Activated CD4-positive, alpha-beta T cell treated with anti-CD3 and anti-CD28 coated beads for 24 hours (primary cell): ENCODE measurements at regions not wholly inside any gene's neighbourhood (a gene's known extent, or its start where the extent isn't known, plus 50 kb on each side); places are given as distances from the start of the nearest gene placed in this dataset.
"Not testable (repeated sequence)": the region's sequence is repeated elsewhere in the genome, so short reads cannot be mapped to it uniquely, and the experiment has no call there.

Experiments used
- DNase-seq, 2 donors: peaks; one replicate each; pipeline ENCODE4 v3.0.0-alpha.2; 2020; ENCODE audit warnings: low read depth in 2 of 2

DNA sequence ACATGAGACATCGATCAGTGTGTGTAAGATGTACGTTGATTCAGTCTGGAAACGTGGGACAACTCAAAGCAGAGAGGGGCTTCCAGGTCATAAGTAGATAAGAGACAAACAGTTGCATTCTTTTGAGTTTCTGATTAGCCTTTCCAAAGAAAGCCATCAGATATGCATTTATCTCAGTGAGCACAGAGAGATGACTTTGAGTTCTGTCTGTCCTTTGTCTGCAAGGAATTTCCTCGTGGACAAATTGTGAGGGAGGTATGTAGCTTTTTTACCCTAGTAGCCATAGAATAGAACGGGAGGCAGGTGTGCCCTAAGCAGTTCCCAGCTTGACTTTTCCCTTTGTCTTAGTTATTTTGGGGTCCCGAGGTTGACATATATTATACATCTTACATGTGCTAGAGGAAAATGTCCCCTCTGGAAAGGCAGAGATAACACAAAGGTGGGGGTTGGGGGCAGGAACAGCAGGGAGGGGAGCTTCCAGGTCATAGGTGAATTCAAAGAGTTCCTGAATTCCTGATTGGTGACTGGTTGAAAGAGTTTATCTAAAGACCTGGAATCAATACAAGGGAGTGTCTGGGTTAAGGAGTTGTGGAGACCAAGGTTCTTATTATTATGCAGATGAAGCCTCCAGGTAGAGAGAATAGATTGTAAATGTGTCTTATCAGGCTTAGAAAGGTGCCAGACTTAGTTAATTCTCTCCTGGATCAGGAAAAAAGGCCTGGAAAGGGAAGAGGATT lies 237.0 kb downstream of the NFATC2 start:
- DNase-seq = no peak

DNA sequence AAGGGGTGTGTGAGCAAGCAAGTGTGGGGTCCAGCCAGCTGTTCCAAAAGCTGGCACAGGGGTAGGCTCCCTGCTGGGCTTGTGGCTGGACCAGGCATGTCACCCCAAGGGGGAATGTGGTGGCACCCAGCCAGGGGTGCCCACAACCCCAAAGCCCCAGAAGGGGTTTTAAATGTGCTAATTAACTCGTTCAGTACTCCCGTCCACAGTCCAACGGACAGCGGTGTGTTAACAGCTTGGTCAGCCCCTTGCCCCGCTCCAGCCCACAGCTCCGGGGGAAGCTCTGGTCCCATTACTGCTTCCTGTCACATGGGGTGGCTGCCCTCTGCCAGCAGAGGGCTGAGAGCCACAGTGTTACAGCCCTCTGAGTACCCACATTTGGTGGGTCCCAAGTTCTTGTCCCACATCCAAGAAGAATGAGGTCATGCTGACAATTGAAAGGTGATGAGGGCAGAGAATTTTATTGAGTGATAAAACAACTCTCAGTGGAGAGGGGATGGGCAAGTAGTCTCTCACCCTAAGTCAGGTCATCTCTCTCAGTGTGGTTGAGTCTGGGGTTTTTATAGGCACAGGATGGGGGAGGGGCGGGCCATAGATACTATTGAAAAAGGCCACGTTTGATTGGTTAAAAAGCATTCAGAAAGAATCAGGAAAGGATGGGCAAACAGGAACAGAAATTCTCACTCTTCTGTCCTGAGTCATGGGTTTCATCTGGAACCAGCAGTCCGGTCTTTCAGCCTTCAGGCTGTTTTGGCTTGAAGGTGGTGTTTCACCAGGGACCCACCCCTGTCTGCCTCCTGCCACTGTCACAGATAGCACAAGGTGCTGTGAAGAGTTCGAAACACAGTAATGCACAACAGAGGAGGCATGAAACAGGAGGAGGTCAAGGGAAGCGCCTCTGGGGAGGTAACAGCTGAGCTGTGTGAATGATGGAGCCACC lies 238.5 kb downstream of the NFATC2 start:
- no peak for DNase-seq

DNA sequence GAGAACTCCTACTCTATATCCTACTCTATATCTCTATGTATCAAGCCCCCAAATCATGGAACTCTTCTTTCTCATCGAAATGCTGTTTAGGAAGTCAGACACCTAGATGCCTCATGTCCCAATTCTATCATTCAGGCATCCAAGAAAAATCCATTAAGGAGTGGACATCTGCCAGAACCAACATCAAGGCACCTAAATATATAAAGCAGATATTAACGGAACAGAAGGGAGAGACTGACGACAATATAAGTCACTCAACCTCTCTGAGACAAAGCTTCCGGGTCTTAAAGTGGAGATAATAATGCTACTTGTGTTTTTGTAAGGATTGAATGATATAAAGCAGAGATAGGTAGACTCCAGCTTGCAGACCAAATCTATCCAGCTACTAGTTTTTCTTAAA lies 241.5 kb downstream of the NFATC2 start:
- no peak for DNase-seq

DNA sequence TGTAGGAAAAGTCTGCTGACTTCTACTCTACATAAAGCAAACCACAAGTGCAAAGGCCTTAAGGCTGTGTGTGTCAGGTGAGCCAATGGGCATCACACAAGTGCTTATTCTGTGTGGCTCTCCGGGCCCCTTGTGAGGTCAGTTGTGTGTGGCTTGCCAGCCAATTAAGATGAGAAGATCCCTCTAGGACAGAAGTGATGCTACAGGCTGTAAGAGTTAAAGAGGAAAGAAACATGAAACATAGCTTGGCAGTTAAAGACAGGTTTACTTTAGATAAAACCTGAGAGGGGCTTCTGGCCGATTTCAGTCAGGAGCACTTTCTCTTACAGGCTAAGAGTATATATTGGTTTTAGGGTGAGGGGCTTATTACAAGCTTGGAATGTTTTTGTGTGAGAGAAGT lies 242.4 kb downstream of the NFATC2 start:
- no peak for DNase-seq

DNA sequence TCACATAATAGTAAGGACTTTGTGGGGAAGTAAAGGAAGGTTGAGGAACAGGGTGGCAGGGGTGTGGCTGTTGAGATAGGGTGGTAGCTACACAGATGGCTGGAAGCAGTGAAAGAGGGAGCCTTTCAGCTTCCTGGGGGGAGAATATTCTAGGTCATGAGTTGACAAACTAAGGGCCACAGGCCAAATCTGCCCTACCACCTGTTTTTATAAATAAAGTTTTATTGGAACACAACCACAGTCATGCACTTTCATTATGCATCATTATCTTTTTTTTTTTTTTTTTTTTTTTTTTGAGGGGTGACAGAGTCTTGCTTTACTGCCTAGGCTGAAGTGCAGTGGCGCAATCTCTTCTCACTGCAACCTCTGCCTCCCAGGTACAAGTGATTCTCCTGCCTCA lies 243.1 kb downstream of the NFATC2 start:
- no peak for DNase-seq

DNA sequence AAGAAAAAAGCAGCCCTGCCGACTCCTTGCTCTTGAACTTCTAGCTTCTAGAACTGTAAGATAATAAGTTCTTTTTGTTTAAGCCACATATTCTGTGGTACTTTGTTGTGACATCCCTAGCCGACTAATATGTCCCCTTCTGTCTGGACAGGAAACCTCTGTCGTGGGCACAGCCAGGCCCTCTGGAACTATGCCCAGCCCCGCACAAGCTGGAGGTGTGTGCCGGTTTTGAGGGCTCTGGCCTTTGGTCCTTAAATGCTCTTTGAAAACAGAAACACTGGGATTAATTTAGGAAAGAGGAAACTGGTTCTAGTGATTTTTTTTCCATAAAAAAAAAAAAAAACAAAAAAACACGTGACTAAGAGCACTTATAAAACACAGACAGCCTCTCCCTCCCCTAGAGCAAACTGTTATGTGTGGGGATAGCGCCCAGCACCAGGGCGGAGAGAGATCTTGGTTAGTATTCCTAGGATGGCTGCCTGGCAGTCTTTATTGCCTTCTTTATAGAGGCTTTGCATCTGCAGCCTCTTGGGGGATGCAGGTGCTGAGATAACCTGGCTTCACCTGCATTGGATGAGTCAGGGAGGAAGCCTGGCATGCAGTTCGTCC lies 244.3 kb downstream of the NFATC2 start:
- DNase-seq = no peak

DNA sequence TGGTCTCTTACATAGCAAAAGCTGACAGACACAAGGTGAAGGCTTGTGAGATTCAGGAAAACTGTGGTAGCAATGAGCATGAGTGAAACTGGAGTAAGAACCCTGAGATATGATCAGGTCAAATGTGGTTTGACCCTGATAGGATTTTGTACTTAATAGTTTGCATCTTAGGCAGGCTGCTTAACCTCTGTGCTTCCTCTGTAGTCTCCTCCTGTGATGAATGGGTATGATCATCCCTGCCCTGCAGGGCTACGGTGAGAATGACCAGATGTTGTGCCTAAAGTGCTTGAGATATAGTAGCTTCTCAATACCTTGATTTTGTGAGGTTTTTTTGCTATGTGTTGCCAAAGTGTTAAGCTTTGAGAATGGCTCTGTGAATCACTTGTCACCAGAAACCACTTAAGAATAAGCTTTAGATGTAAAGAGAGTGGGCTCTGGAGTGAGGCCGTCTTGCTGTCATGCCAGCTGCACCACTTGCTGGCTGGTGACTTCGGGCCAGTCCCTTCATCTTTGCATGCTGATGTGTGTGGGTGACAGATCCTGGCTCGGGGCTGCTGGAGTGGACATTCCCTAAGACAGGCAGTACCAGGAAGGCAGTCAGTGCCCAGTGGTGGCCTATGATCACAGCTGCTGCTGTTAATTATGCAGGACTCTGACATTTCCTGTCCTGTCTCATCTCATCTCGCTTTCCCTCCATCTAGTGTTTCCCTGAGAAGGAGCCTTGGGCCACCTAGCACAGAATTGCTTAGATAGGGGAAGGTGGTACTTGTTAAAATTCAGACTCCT lies 254.7 kb downstream of the NFATC2 start:
- DNase-seq = no peak

DNA sequence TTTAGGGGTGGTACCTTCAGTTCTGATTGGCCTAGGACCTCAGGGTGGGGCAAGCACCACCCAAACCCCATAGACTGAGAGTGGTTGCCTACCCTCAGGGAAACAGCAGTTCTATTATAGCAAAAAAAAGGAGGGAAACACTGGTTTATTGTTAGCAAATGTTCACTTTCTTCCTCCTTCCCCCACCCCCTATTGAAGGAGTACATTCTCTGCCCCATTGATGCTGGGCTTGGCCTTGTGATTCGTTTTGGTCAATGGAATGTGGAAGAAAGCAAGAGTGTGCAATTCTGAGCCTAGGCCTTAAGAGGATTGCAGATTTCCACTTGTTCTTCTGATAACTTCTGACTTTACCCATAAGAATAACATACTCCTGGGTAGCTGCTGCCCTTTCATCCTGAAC lies 255.8 kb downstream of the NFATC2 start:
- no peak for DNase-seq

DNA sequence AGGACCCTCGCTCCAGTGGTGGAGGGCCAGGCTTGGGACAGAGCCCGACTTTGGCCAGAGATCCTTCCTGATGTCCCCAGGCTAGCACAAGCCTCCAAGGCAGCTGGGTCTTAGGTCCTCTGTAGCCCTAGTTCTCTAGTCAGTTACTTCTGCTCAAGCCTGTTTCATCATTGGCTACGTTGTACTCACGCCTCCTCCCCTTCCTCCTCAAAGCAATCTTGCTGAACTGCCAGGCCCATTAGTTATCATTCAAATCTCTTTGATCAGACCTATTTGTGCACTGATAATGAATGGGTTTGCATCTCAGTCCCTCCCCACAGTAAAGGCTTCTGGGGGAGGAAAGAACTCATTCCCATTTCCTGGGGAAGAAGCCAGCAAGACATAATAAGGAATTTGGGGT lies 256.8 kb downstream of the NFATC2 start:
- no peak for DNase-seq

DNA sequence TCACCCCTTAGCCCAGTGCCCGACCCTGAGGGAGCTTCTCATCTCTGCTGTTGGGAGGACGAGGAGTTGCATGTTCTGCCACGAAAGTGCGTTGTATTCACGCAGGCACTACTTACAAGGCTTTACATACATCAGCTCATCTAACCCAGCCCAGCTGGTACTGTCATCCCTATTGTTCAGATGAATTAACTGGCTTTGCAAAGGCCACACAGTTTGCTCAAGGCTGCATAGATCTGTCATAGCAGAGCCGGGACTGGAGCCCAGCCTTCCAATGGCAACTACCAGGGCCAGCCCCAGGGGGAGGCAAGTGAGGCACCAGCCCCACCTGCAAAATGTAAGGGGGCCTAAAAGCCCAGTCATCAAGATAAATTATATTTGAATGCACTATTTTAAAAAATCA lies 257.6 kb downstream of the NFATC2 start:
- no peak for DNase-seq

DNA sequence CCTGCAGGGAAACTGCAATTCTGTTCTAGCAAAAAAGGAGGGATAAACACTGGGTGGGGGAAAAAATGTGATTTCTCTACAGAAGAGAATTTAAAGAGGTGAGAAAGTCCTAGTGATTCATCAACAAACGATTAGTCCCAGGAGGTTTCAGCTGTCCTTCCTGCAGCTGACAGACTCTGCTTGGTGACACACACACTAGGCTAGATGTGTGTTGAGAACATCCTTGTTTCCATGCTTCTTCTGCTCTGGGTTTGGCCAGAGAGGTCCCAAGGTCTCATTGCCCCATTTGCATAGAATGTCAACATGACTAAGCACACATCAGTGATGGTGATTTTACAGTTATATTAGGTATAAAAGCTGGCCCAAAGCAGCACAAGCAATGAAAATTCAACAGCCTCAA lies 258.3 kb downstream of the NFATC2 start:
- no peak for DNase-seq

DNA sequence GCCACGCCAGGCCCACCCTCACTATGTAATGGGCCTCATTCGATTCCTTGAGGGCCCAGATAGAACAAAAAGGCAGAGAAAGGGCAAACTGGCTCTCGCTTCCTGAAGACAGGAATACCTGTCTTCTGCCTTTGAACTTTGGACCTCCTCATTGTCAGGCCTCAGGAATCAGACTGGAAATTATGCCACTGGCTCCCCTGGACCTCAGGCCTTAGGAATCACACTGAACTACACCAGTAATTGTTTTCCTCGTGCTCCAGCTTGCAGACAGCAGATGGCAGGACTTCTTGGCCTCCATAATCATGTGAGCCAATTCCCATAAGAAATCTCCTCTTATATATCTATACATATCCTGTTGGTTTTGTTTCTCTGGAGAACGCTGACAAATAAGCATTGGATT lies 258.6 kb upstream of the KCNG1 start:
- no peak for DNase-seq

DNA sequence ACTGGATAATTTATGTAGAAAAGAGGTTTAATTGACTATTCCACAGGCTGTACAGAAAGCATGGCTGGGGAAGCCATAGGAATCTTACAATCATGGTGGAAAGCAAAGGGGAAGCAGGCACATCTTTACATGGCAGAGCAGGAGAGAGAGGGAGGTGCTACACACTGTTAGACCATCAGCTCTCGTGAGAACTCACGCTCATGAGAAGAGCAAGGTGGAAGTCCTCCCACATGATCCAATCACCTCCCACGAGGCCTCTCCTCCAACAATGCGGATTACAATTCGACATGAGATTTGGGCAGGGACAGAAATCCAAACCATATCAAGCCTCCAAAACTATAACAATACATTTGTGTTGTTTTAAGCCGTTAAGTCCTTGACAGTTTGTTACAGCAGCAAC lies 257.1 kb upstream of the KCNG1 start:
- no peak for DNase-seq

DNA sequence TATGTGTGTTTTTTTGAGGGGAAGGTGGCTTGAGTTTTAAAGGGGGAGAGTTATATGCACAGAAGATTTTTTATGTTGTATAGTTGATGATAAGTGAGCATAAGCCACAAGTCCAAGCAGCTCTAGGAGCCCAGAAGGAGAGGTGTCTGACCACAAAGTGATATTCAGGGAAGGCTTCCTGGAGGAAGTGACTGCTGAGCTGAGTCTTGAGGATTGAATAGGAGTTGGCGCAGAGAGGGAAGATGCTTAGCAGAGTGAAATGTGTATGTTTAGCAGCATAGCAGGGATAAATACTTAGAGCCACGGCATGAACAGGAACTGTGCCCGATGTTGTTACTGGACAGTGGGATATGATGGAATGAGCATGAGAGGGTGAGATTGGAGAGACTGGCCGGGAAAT lies 255.1 kb upstream of the KCNG1 start:
- DNase-seq = no peak

DNA sequence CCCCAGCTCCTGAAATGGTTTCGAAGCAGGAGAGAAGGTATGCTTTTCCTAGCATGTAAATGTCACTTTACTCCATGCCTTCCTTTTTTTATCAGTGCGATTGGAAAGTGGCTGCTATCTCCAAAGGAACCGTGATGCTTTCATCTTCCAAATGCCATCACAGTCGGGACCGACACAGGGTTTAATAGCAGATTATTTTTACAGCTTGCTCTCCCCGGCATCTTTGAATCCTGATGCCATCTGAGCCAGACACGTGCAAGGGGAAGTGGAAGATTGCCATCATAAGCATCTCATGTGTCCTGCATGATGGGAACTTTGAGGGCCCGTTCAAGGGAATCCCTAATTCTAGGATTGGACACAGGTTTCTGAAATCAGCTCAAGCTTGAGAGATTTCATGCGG lies 253.4 kb upstream of the KCNG1 start:
- DNase-seq = no peak

DNA sequence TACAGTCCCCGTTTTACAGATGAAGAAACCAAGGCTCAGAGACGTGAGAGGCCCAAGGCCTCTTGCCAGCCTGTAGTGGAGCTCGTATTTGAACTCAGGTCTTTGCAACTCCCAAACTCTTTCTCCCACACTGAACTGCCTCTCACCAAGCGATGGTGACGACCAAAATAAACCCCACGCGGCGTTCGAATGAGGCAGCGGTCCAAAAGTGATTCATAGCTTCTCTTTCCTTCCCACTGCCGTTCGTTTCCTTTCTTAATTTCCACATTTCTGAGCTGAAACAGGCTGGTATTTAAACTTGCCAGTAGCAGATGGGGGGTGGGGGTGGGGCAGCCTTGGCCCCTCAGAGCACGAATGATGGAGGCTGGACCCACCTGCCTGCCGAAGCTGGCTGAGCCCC lies 252.9 kb upstream of the KCNG1 start:
- DNase-seq = no peak

DNA sequence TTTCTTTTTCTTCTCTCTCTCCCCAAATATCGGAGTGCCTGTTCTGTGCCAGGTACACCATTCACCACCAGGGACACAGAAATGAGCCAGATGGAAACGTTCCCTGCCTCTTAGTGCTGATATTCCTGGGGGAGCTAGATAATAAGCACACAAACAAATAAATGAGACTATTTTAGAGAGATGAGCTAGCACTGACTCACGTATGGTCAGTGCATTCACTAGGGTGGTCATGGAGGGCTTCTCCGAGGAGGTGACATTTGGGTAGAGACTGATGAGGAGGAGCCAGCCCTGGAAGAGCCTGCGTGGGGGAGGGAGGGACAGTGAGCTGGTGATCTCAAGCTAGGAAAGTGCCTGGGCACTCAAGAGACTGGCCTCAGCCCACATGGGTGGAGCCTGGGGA lies 252.3 kb upstream of the KCNG1 start:
- no peak for DNase-seq

DNA sequence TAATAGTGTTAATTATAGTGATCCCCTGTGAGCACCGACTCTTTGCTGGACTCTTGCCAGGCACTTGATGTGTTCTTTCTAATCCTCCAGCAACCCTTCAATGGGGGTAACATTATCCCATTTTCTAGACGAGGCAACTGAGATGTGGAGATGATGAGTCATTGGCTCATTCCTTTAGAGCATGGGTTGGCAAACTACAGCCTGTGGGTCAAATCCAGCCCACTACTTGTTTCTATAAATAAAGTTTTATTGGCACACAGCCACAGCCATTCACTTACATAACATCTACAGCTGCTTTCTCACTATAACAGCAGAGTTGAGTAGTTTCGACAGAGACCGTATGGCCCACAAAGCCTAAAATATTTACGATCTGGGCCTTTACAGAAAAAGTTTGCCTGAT lies 249.5 kb upstream of the KCNG1 start:
- DNase-seq = no peak

DNA sequence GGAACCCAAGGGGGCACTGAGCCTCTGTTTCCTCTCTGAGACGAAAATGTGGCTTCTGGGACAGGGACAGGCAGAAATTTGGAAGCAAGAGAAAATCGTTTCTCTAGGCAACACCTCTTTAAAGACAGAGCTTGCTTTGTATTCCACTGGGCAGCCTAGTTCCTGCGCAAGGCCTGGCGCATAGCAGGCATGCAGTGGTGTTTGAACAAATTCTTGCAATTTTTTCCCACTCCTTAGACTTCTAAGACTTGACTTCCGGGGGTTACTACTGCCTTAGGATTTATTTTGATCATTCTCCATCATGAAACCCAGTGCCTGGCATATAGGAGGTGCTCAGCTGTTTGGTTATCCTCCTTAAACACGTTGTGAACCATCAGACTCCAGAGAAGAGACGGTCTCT lies 249.0 kb upstream of the KCNG1 start:
- no peak for DNase-seq

DNA sequence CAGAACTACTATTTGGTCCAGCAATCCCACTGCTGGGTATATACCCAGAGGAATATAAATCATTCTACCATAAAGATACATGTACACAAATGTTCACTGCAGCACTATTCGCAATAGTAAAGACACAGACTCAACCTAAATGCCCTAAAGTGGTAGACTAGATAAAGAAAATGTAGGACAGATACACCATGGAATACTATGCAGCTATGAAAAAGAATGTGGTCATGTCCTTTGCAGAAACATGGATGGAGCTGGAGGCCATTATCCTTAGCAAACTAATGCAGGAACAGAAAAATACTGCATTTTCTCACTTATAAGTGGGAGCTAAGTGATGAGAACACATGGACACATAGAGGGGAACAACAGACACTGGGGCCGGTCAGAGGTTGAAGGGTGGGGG lies 248.4 kb upstream of the KCNG1 start:
- DNase-seq = not testable (repeated sequence)

DNA sequence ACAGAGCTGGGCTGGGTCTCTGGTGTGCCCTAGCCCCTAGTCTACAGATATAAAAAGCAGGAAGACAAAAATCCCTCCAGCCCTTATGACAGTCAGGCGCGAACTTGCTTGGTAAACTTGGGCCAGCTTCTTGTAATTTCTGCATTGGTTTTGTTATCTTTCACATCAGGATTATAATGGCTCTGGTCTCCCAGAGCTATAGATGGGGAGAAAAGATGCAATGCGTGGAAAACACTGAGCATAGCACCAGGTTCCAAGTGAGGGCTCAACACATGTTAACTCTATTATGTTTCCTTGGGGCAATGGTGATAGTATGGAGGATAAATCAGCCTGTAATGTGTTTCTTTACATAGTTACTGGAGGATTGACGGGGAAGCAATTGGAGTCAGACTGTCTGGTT lies 246.8 kb upstream of the KCNG1 start:
- no peak for DNase-seq

DNA sequence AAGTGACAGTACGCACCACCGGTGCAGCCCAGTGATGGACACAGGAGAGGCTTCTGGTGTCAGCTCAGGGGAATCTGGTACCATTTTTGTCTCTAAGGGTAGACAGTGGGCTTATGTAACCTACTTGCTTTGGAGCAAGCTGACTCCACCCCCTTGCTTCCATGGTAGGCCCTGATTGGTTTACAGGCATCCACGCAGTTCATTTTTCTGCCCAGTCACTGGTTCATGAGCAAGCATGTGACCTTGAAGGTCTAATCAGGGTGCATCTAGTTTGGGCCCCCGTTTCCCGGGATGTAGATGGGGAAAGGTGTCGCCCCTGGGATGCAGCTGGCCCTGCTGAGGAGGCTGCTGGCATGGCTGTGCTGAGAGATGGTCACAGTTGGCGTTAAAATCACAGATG lies 244.8 kb upstream of the KCNG1 start:
- DNase-seq = no peak
